ENCODE measurements at regions not wholly inside any gene's neighbourhood (a gene's known extent, or its start where the extent isn't known, plus 50 kb on each side); places are given as distances from the start of the nearest gene placed in this dataset.

DNA sequence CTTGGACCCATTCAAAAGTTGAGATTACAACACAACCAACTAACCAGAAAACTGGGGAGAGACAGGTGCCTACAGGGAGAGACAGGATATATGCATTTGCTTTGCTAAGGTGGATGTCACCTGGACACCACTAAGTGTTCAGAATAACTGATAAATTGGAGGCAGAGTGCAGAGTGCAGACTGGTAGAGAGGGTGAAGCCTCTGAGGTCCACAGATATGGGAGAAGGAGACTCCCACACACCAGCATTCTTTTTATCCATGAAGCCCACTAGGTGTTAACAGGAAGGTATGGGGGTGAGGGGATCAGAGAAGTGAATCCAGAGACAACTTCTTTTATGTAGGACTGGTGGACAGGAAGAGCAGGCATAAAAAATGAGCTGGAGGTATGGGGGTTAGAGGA, 1310.0 kb upstream of the ZEB2 start:
- Mint-ChIP-seq H3K4me3 (ENCODE audit: low read depth) (no peak overlapping the region), H3K9me3 (ENCODE audit: low read depth) (peaks cover 7% of the 10 kb centered on the region), H3K27me3 (no peaks in the 10 kb centered on the region), H3K36me3 (ENCODE audit: insufficient read depth) (no peaks in the 10 kb centered on the region), H3K4me1 (ENCODE audit: low read depth) (peaks cover 4% of the 10 kb centered on the region), H3K27ac (no peak overlapping the region)
- DNase-seq (ENCODE audit: low spot score, unreplicated experiment), result no peak
- TF ChIP-seq, protein P1, sequence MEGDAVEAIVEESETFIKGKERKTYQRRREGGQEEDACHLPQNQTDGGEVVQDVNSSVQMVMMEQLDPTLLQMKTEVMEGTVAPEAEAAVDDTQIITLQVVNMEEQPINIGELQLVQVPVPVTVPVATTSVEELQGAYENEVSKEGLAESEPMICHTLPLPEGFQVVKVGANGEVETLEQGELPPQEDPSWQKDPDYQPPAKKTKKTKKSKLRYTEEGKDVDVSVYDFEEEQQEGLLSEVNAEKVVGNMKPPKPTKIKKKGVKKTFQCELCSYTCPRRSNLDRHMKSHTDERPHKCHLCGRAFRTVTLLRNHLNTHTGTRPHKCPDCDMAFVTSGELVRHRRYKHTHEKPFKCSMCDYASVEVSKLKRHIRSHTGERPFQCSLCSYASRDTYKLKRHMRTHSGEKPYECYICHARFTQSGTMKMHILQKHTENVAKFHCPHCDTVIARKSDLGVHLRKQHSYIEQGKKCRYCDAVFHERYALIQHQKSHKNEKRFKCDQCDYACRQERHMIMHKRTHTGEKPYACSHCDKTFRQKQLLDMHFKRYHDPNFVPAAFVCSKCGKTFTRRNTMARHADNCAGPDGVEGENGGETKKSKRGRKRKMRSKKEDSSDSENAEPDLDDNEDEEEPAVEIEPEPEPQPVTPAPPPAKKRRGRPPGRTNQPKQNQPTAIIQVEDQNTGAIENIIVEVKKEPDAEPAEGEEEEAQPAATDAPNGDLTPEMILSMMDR (IDR thresholded peaks at IDR 0.05; ENCODE audit: unreplicated experiment), result no peak

DNA sequence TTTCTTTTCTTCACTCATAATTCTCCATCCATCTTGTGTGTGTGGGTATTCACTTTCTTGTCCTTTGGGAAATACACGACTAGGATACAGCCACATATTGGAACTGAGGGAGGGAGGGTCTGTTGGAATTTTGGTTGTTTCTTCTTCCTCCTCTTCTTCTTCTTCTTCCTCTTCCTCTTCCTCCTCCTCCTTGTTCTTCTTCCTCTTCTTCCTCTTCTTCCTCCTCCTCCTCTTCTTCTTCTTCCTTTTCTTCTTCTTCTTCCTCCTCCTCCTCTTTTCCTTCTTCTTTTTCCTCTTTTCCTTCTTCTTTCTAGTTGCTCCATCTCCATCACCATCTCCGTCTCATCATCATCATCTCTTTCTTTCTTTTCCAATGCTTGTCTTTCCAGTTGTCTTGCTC, 1307.3 kb upstream of the ZEB2 start:
- Mint-ChIP-seq H3K27me3 (no peaks in the 10 kb centered on the region), H3K36me3 (ENCODE audit: insufficient read depth) (no peaks in the 10 kb centered on the region), H3K4me3 (ENCODE audit: low read depth) (no peak overlapping the region), H3K4me1 (ENCODE audit: low read depth) (peaks cover 14% of the 10 kb centered on the region), H3K9me3 (ENCODE audit: low read depth) (peaks cover 7% of the 10 kb centered on the region), H3K27ac (no peak overlapping the region)
- DNase-seq (ENCODE audit: low spot score, unreplicated experiment), result no peak
- TF ChIP-seq, protein P1 (IDR thresholded peaks at IDR 0.05; ENCODE audit: unreplicated experiment), result no peak

DNA sequence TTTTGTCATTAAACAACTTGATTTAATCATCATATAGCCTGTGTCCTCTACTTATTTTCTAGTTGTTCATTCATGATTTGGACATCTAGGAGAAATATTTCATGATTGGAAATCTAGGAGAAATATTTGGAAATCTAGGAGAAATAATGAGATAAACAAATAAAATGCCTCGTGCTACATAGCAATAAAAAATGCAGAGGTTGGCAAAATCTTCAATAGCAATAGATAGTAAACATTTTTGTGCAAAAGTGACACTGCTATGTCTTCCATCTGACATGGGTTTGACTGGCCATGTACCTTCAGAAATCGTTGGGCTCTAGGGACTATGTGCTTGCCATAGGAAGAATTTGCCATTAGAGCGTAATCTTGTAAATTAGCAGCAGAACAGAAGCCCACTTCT, 1304.5 kb upstream of the ZEB2 start:
- TF ChIP-seq, protein P1 (IDR thresholded peaks at IDR 0.05; ENCODE audit: unreplicated experiment), result no peak
- H3K9me3 Mint-ChIP-seq (ENCODE audit: low read depth), result peaks cover 7% of the 10 kb centered on the region
- peaks cover 3% of the 10 kb centered on the region for H3K27me3 Mint-ChIP-seq
- DNase-seq (ENCODE audit: low spot score, unreplicated experiment), result no peak
- H3K27ac Mint-ChIP-seq, result no peak overlapping the region
- H3K4me1 Mint-ChIP-seq (ENCODE audit: low read depth), result peaks cover 10% of the 10 kb centered on the region
- no peak overlapping the region for H3K4me3 Mint-ChIP-seq (ENCODE audit: low read depth)
- no peaks in the 10 kb centered on the region for H3K36me3 Mint-ChIP-seq (ENCODE audit: insufficient read depth)

DNA sequence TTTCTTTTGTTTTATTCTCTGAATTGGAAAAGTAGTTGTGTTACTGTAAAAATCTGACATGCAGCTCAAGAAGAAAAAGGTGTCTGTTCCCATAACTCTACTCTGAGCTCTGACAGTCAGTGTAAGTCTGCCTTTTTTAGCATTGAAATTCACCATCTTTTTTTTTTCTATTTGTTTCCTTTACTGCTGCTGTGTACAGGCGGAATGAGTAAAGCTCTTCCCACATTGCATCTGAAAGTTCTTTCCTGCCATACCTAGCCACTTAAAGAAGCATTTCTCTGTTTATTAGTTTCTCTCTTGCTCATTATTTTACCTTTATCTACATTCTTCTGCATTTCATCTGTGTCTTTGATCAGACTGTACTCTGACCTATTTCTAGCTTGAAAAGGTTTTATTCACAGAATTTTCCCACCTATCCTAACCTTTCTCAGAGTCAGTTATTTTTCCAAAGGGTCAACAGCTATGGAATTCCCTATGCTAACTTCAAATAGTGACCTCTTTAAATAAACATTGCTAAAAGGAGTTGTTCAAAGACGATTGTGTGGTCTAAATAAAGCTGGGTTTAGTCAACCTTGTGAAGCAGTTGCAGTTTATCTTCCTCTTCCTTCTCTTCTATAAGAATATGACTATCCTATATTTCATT, 1303.1 kb upstream of the ZEB2 start:
- H3K27ac Mint-ChIP-seq, result no peak overlapping the region
- TF ChIP-seq, protein P1 (IDR thresholded peaks at IDR 0.05; ENCODE audit: unreplicated experiment), result no peak
- peaks cover 10% of the 10 kb centered on the region for H3K4me1 Mint-ChIP-seq (ENCODE audit: low read depth)
- H3K36me3 Mint-ChIP-seq (ENCODE audit: insufficient read depth), result no peaks in the 10 kb centered on the region
- H3K27me3 Mint-ChIP-seq, result peaks cover 3% of the 10 kb centered on the region
- DNase-seq (ENCODE audit: low spot score, unreplicated experiment), result no peak
- H3K4me3 Mint-ChIP-seq (ENCODE audit: low read depth), result no peak overlapping the region
- peaks cover 3% of the 10 kb centered on the region for H3K9me3 Mint-ChIP-seq (ENCODE audit: low read depth)

DNA sequence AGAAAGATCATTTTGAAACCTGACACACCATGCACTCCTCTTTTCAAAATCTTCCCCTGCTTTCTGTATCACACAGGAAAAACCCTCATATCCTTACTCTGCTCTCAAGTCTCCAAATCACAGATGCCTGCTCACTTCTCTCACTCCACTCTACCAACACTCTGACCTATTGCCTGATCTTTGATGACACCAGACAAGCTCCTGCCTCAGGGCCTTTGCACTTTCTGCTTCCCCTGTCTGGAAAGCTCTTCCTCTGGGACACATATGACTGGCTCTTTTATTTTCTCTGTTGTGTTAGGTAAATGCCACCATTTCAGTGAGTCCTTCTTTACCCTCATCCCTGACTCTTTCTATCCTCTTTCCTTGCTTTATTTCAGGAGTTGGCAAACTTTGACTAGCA, 1300.7 kb upstream of the ZEB2 start:
- Mint-ChIP-seq H3K36me3 (ENCODE audit: insufficient read depth) (no peaks in the 10 kb centered on the region), H3K27ac (no peak overlapping the region), H3K9me3 (ENCODE audit: low read depth) (no peaks in the 10 kb centered on the region), H3K4me3 (ENCODE audit: low read depth) (no peak overlapping the region), H3K4me1 (ENCODE audit: low read depth) (peaks cover 10% of the 10 kb centered on the region), H3K27me3 (peaks cover 3% of the 10 kb centered on the region)
- no peak for DNase-seq (ENCODE audit: low spot score, unreplicated experiment)
- TF ChIP-seq, protein P1 (IDR thresholded peaks at IDR 0.05; ENCODE audit: unreplicated experiment), result no peak

Data from progenitor cell of endocrine pancreas (in vitro differentiated cells).